ENCODE measurements at regions not wholly inside any gene's neighbourhood (a gene's known extent, or its start where the extent isn't known, plus 50 kb on each side); places are given as distances from the start of the nearest gene placed in this dataset.

- H3K9me3 Mint-ChIP-seq = peaks cover 0 to 11% (median 2%) of the 10 kb centered on the region in 7 donors
- H4K20me1 ChIP-seq (ENCODE audit: insufficient read depth, low read length) = no peaks in the 10 kb centered on the region
- no peak for DNase-seq
- no peak for TF ChIP-seq CTCF (IDR thresholded peaks at IDR 0.05)
- H3K4me1 ChIP-seq (ENCODE audit: control insufficient read depth in 1 of 2, insufficient read depth in 2 of 2, low read length in 2 of 2) = no peaks in the 10 kb centered on the region
- H3K27me3 ChIP-seq (ENCODE audit: control insufficient read depth in 2 of 2, insufficient read depth in 2 of 2, low read length in 2 of 2) = no peaks in the 10 kb centered on the region
- H3K27me3 Mint-ChIP-seq (ENCODE audit: low read depth in 3 of 3) = peaks cover 0 to 1% (median 0%) of the 10 kb centered on the region in 3 donors
- H3K27ac ChIP-seq (ENCODE audit: low read depth in 1 of 2, low read length in 2 of 2) = no peak overlapping the region
- H3K4me1 Mint-ChIP-seq = no peaks in the 10 kb centered on the region
- H3K4me3 ChIP-seq (replicated peaks in 1 of 3; ENCODE audit: low read depth in 2 of 3, low read length in 3 of 3) = no peak overlapping the region
- no peaks in the 10 kb centered on the region for H3K36me3 ChIP-seq (replicated peaks in 1 of 2; ENCODE audit: control insufficient read depth in 1 of 2, insufficient read depth in 2 of 2, low read length in 2 of 2)
- no peak overlapping the region for H2AFZ ChIP-seq (ENCODE audit: insufficient read depth, low read depth, low read length, poor library complexity, severe bottlenecking)
- H3K36me3 Mint-ChIP-seq = no peaks in the 10 kb centered on the region
- WGBS (ENCODE audit: insufficient coverage) = no CpG with 5 or more reads among the region's 4 CpGs
- no peaks in the 10 kb centered on the region for H3K79me2 ChIP-seq (ENCODE audit: insufficient read depth, low read length)
- H3K9me3 ChIP-seq (replicated peaks in 1 of 2; ENCODE audit: control insufficient read depth in 1 of 2, insufficient read depth in 1 of 2, low read length in 2 of 2) = no peaks in the 10 kb centered on the region
- no peak overlapping the region for H3K27ac Mint-ChIP-seq
- intact Hi-C loops (cut with micrococcal nuclease) = no loop called here
- no peak overlapping the region for H3K9ac ChIP-seq (ENCODE audit: insufficient read depth, low read length, poor library complexity, severe bottlenecking)
- no peak overlapping the region for H3K4me2 ChIP-seq (replicated peaks; ENCODE audit: extremely low read depth, low read length, poor library complexity, severe bottlenecking)
- H3K4me3 Mint-ChIP-seq = no peak overlapping the region
Measured at GRCh38 chr1:219741011-219741970, 128.4 kb upstream of the ZC3H11B start.

- H3K9ac ChIP-seq (ENCODE audit: insufficient read depth, low read length, poor library complexity, severe bottlenecking) = no peak overlapping the region
- H3K9me3 ChIP-seq (replicated peaks in 1 of 2; ENCODE audit: control insufficient read depth in 1 of 2, insufficient read depth in 1 of 2, low read length in 2 of 2) = peaks cover 3 to 4% of the 10 kb centered on the region in 2 donors
- intact Hi-C loops (cut with micrococcal nuclease) = no loop called here
- no peak overlapping the region for H3K4me3 ChIP-seq (replicated peaks in 1 of 3; ENCODE audit: low read depth in 2 of 3, low read length in 3 of 3)
- H3K4me2 ChIP-seq (replicated peaks; ENCODE audit: extremely low read depth, low read length, poor library complexity, severe bottlenecking) = no peak overlapping the region
- no peak for TF ChIP-seq CTCF (IDR thresholded peaks at IDR 0.05)
- H3K27ac ChIP-seq (ENCODE audit: low read depth in 1 of 2, low read length in 2 of 2) = no peak overlapping the region
- H3K36me3 ChIP-seq (replicated peaks in 1 of 2; ENCODE audit: control insufficient read depth in 1 of 2, insufficient read depth in 2 of 2, low read length in 2 of 2) = no peaks in the 10 kb centered on the region
- no peak overlapping the region for H2AFZ ChIP-seq (ENCODE audit: insufficient read depth, low read depth, low read length, poor library complexity, severe bottlenecking)
- DNase-seq = no peak
- H3K4me1 ChIP-seq (ENCODE audit: control insufficient read depth in 1 of 2, insufficient read depth in 2 of 2, low read length in 2 of 2) = no peaks in the 10 kb centered on the region
- Mint-ChIP-seq H3K9me3 (peaks cover 0 to 9% (median 5%) of the 10 kb centered on the region in 7 donors), H3K4me1 (no peaks in the 10 kb centered on the region), H3K27ac (no peak overlapping the region), H3K4me3 (no peak overlapping the region), H3K27me3 (ENCODE audit: low read depth in 3 of 3) (no peaks in the 10 kb centered on the region), H3K36me3 (no peaks in the 10 kb centered on the region)
- no peaks in the 10 kb centered on the region for H3K79me2 ChIP-seq (ENCODE audit: insufficient read depth, low read length)
- H4K20me1 ChIP-seq (ENCODE audit: insufficient read depth, low read length) = no peaks in the 10 kb centered on the region
- H3K27me3 ChIP-seq (ENCODE audit: control insufficient read depth in 2 of 2, insufficient read depth in 2 of 2, low read length in 2 of 2) = no peaks in the 10 kb centered on the region
- WGBS (ENCODE audit: insufficient coverage) = no CpG with 5 or more reads among the region's 5 CpGs
Measured at GRCh38 chr1:219733511-219734174, 120.7 kb upstream of the ZC3H11B start.
